ENCODE measurements at regions not wholly inside any gene's neighbourhood (a gene's known extent, or its start where the extent isn't known, plus 50 kb on each side); places are given as distances from the start of the nearest gene placed in this dataset.

DNA sequence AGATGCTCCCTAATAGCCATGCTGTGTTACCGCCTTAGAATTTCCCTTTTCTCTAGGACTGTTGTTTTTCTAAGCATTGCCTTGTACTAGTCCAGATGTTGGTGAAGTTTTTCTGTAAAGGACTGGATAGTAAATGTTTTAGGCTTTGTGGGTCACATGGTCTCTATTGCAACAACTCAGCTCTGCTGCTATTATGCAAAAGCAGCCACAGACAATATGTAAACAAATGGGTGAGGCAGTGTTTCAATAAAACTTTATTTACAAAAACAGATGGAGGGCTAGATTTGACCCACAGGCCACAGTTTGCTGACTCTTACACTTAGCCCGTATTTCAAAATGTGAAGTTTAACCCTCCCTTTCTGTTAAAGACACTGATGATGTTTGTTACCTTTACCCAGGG is 207.6 kb upstream of the MYLIP start:
- TF ChIP-seq, protein P1, sequence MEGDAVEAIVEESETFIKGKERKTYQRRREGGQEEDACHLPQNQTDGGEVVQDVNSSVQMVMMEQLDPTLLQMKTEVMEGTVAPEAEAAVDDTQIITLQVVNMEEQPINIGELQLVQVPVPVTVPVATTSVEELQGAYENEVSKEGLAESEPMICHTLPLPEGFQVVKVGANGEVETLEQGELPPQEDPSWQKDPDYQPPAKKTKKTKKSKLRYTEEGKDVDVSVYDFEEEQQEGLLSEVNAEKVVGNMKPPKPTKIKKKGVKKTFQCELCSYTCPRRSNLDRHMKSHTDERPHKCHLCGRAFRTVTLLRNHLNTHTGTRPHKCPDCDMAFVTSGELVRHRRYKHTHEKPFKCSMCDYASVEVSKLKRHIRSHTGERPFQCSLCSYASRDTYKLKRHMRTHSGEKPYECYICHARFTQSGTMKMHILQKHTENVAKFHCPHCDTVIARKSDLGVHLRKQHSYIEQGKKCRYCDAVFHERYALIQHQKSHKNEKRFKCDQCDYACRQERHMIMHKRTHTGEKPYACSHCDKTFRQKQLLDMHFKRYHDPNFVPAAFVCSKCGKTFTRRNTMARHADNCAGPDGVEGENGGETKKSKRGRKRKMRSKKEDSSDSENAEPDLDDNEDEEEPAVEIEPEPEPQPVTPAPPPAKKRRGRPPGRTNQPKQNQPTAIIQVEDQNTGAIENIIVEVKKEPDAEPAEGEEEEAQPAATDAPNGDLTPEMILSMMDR (IDR thresholded peaks at IDR 0.05; ENCODE audit: low read depth, low read length): no peak
- no peak for TF ChIP-seq EZH2phosphoT487 (IDR thresholded peaks at IDR 0.05; ENCODE audit: low read depth)
